H9 (cell line): ENCODE measurements at regions not wholly inside any gene's neighbourhood (a gene's known extent, or its start where the extent isn't known, plus 50 kb on each side); places are given as distances from the start of the nearest gene placed in this dataset.

Experiments
- DNase-seq: peaks from one replicate; pipeline ENCODE4 v3.0.0-alpha.2; 2017
- H2AFZ ChIP-seq: one replicate; pipeline ENCODE4 v1.6.1; 2013; ENCODE audit warnings: mild to moderate bottlenecking, low read length, control low read depth, moderate library complexity
- H2AK5ac ChIP-seq: 2 replicates; pipeline ENCODE4 v1.6.1; 2013; ENCODE audit warnings: low read length, control low read depth, mixed read lengths; ENCODE audit not compliant: insufficient read length
- H2BK120ac ChIP-seq: one replicate; pipeline ENCODE4 v1.6.1; 2013; ENCODE audit warnings: low read depth, mild to moderate bottlenecking, low read length, control low read depth, inconsistent platforms; ENCODE audit not compliant: poor library complexity, severe bottlenecking
- H2BK12ac ChIP-seq: 2 replicates; pipeline ENCODE4 v1.6.1; 2013; ENCODE audit warnings: low read length, control low read depth, mixed read lengths, low read depth; ENCODE audit not compliant: insufficient read length
- H2BK15ac ChIP-seq: 2 replicates; pipeline ENCODE4 v1.6.1; 2013; ENCODE audit warnings: low read depth, low read length, control low read depth
- H2BK20ac ChIP-seq: one replicate; pipeline ENCODE4 v1.6.1; 2013; ENCODE audit warnings: low read depth, mild to moderate bottlenecking, low read length, control low read depth, inconsistent platforms; ENCODE audit not compliant: poor library complexity, severe bottlenecking
- H2BK5ac ChIP-seq: 2 replicates; pipeline ENCODE4 v1.6.1; 2013; ENCODE audit warnings: low read length, control low read depth, mixed read lengths; ENCODE audit not compliant: insufficient read length
- H3K14ac ChIP-seq: 2 replicates; pipeline ENCODE4 v1.6.1; 2013; ENCODE audit warnings: low read length, control low read depth; ENCODE audit not compliant: insufficient read depth
- H3K18ac ChIP-seq: 2 replicates; pipeline ENCODE4 v1.6.1; 2013; ENCODE audit warnings: low read depth, mild to moderate bottlenecking, mixed read lengths, low read length, control low read depth; ENCODE audit not compliant: insufficient read length
- H3K23ac ChIP-seq: 2 replicates; pipeline ENCODE4 v1.6.1; 2013; ENCODE audit warnings: low read length, control low read depth, mixed read lengths, low read depth; ENCODE audit not compliant: insufficient read length
- H3K23me2 ChIP-seq: 2 replicates; pipeline ENCODE4 v1.6.1; 2013; ENCODE audit warnings: low read depth, mild to moderate bottlenecking, mixed read lengths, low read length, control low read depth; ENCODE audit not compliant: insufficient read length, poor library complexity, severe bottlenecking
- H3K27ac ChIP-seq: 2 replicates; pipeline ENCODE4 v1.5.1; 2013; ENCODE audit warnings: low read length, control low read depth, mixed read lengths, low read depth; ENCODE audit not compliant: insufficient read length
- H3K27me3 ChIP-seq: 2 replicates; pipeline ENCODE4 v1.6.1; 2013; ENCODE audit warnings: low read length, control low read depth, inconsistent platforms; ENCODE audit not compliant: insufficient read depth
- H3K4ac ChIP-seq: 2 replicates; pipeline ENCODE4 v1.6.1; 2013; ENCODE audit warnings: low read depth, mild to moderate bottlenecking, control low read depth, inconsistent platforms, low read length, moderate library complexity
- H3K4me1 ChIP-seq: 2 replicates; pipeline ENCODE4 v1.6.1; 2013; ENCODE audit warnings: low read length, control low read depth, inconsistent platforms; ENCODE audit not compliant: insufficient read depth
- H3K4me2 ChIP-seq: 2 replicates; pipeline ENCODE4 v1.6.1; 2013; ENCODE audit warnings: low read length, control low read depth, mixed read lengths; ENCODE audit not compliant: insufficient read length, insufficient read depth
- H3K56ac ChIP-seq: 2 replicates; pipeline ENCODE4 v1.6.1; 2013; ENCODE audit warnings: low read depth, mild to moderate bottlenecking, mixed read lengths, low read length, control low read depth; ENCODE audit not compliant: insufficient read length
- H3K79me1 ChIP-seq: 2 replicates; pipeline ENCODE4 v1.6.1; 2013; ENCODE audit warnings: low read depth, mild to moderate bottlenecking, moderate library complexity, low read length, control low read depth, inconsistent platforms; ENCODE audit not compliant: insufficient read depth, poor library complexity, severe bottlenecking
- H3K79me2 ChIP-seq: 2 replicates; pipeline ENCODE4 v1.6.1; 2013; ENCODE audit warnings: low read length, control low read depth, inconsistent platforms; ENCODE audit not compliant: insufficient read depth
- H3K9ac ChIP-seq: 2 replicates; pipeline ENCODE4 v1.6.1; 2013; ENCODE audit warnings: low read length, control low read depth, mixed read lengths; ENCODE audit not compliant: insufficient read length; ENCODE audit errors: extremely low read depth
- H3K9me3 ChIP-seq: one replicate; pipeline ENCODE4 v1.6.1; 2013; ENCODE audit warnings: low read depth, low read length, inconsistent platforms; ENCODE audit not compliant: control insufficient read depth
- H3T11ph ChIP-seq: one replicate; pipeline ENCODE4 v1.6.1; 2013; ENCODE audit warnings: mild to moderate bottlenecking, low read length, control low read depth, inconsistent platforms
- H4K20me1 ChIP-seq: one replicate; pipeline ENCODE4 v1.6.1; 2013; ENCODE audit not compliant: control insufficient read depth, insufficient read length, insufficient read depth
- H4K5ac ChIP-seq: 2 replicates; pipeline ENCODE4 v1.6.1; 2013; ENCODE audit warnings: low read depth, mild to moderate bottlenecking, mixed read lengths, low read length, control low read depth; ENCODE audit not compliant: insufficient read length
- H4K8ac ChIP-seq: replicated peaks from 2 replicates; pipeline ENCODE4 v1.6.1; 2013; ENCODE audit warnings: low read length, control low read depth, mixed read lengths, low read depth; ENCODE audit not compliant: insufficient read length
- H4K91ac ChIP-seq: 2 replicates; pipeline ENCODE4 v1.6.1; 2013; ENCODE audit warnings: low read depth, mild to moderate bottlenecking, moderate library complexity, mixed read lengths, low read length, control low read depth; ENCODE audit not compliant: insufficient read length
- H3K27ac Mint-ChIP-seq, 3 experiments: 2 replicates in 2 of 3; 3 replicates in 1 of 3; pipeline ENCODE4 v1.8.0; 2020 to 2021; ENCODE audit warnings: mixed read lengths in 3 of 3, mild to moderate bottlenecking in 1 of 3, moderate library complexity in 1 of 3
- H3K27me3 Mint-ChIP-seq: 2 replicates; pipeline ENCODE4 v1.8.0; 2021; ENCODE audit warnings: low read depth, mild to moderate bottlenecking, moderate library complexity, mixed read lengths
- H3K36me3 Mint-ChIP-seq, 3 experiments: 2 replicates in 2 of 3; 3 replicates in 1 of 3; pipeline ENCODE4 v1.8.0; 2020 to 2021; ENCODE audit warnings: low read depth in 3 of 3, mixed read lengths in 3 of 3; ENCODE audit not compliant: insufficient read depth in 1 of 3
- H3K4me1 Mint-ChIP-seq, 2 experiments: 2 replicates each; pipeline ENCODE4 v1.8.0; 2020; ENCODE audit warnings: mixed read lengths in 2 of 2
- H3K4me3 Mint-ChIP-seq, 2 experiments: 2 replicates in 1 of 2; 3 replicates in 1 of 2; pipeline ENCODE4 v1.8.0; 2020 to 2021; ENCODE audit warnings: mild to moderate bottlenecking in 2 of 2, mixed read lengths in 2 of 2, moderate library complexity in 1 of 2
- H3K9me3 Mint-ChIP-seq, 2 experiments: 2 replicates in 1 of 2; 3 replicates in 1 of 2; pipeline ENCODE4 v1.8.0; 2020; ENCODE audit warnings: mild to moderate bottlenecking in 2 of 2, mixed read lengths in 2 of 2, moderate library complexity in 1 of 2
- WGBS: extraction: QIAGEN DNeasy Blood & Tissue Kit; methylation state at CpG from one replicate; pipeline ENCODE4 v1.1.7; 2013; ENCODE audit warnings: missing lambda C conversion rate, low lambda C conversion rate, mixed read lengths; ENCODE audit not compliant: insufficient read length; ENCODE audit errors: extremely low coverage; 5-methylcytosine and 5-hydroxymethylcytosine counted together
- TF ChIP-seq, protein P1 (sequence below): fragments of 200-600 bp; sonication (generic); conservative IDR thresholded peaks from 3 replicates; pipeline ENCODE4 v1.8.0; 2021; ENCODE audit warnings: antibody characterized with exemption, mild to moderate bottlenecking

DNA sequence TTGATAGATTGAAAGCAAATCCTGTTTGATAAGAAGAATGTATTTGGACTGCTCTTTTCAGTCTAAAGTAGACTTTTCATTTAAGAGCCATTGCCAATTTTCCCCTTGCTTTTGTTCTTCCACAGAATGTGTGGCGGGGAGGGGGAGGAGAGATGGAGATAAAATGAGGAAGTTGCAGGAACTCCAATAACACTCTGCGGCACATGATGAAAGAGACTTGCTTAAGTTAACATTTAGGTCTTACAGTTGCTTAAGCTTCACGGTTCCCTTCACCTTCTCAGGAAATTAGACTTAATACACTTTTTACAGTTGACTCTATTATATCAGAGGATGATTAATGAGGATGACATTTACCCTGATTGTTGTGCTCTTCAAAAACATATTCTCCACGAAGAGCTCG, 537.3 kb downstream of the TMTC2 start:
- Histone ChIP-seq H4K5ac (no peak overlapping the region), H3K27me3 (no peaks in the 10 kb centered on the region), H2AK5ac (no peak overlapping the region), H2BK12ac (no peak overlapping the region), H4K91ac (no peak overlapping the region), H2BK20ac (no peak overlapping the region), H4K20me1 (no peaks in the 10 kb centered on the region), H3K9me3 (no peaks in the 10 kb centered on the region), H2BK120ac (no peak overlapping the region), H3K18ac (no peak overlapping the region), H3K4me2 (no peak overlapping the region), H2AFZ (no peak overlapping the region), H3K79me2 (no peaks in the 10 kb centered on the region), H3K79me1 (no peaks in the 10 kb centered on the region), H3K27ac (no peak overlapping the region), H3K23me2 (no peaks in the 10 kb centered on the region), H3K9ac (no peak overlapping the region), H3K23ac (no peak overlapping the region), H3K56ac (no peak overlapping the region), H3T11ph (no peak overlapping the region), H3K4ac (no peak overlapping the region), H3K14ac (no peak overlapping the region), H2BK15ac (no peak overlapping the region), H3K4me1 (no peaks in the 10 kb centered on the region), H2BK5ac (no peak overlapping the region), H4K8ac (no peak overlapping the region)
- no CpG with 5 or more reads among the region's 5 CpGs for WGBS
- Mint-ChIP-seq H3K9me3 (peaks cover 3 to 4% of the 10 kb centered on the region in 2 experiments; a peak in 3 of 5 replicates), H3K27ac (no peak overlapping the region), H3K27me3 (no peaks in the 10 kb centered on the region; the same call in 1 of the 2 replicates), H3K4me1 (peaks cover 0 to 3% of the 10 kb centered on the region in 2 experiments; a peak in 1 of 4 replicates), H3K36me3 (peaks cover 0 to 5% (median 0%) of the 10 kb centered on the region in 3 experiments; a peak in 1 of 7 replicates), H3K4me3 (no peak overlapping the region)
- no peak for DNase-seq
- TF ChIP-seq, protein P1, sequence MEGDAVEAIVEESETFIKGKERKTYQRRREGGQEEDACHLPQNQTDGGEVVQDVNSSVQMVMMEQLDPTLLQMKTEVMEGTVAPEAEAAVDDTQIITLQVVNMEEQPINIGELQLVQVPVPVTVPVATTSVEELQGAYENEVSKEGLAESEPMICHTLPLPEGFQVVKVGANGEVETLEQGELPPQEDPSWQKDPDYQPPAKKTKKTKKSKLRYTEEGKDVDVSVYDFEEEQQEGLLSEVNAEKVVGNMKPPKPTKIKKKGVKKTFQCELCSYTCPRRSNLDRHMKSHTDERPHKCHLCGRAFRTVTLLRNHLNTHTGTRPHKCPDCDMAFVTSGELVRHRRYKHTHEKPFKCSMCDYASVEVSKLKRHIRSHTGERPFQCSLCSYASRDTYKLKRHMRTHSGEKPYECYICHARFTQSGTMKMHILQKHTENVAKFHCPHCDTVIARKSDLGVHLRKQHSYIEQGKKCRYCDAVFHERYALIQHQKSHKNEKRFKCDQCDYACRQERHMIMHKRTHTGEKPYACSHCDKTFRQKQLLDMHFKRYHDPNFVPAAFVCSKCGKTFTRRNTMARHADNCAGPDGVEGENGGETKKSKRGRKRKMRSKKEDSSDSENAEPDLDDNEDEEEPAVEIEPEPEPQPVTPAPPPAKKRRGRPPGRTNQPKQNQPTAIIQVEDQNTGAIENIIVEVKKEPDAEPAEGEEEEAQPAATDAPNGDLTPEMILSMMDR, result no peak
